ENCODE measurements at regions not wholly inside any gene's neighbourhood (a gene's known extent, or its start where the extent isn't known, plus 50 kb on each side); places are given as distances from the start of the nearest gene placed in this dataset.

- intact Hi-C loops (cut with DNase I), result no loop called here
- TF ChIP-seq POLR2A (IDR thresholded peaks at IDR 0.05), result no peak
- TF ChIP-seq CTCF (IDR thresholded peaks at IDR 0.05), result no peak
- WGBS, 2 donors, result 61 to 76% methylated on average over 1 of the region's 1 CpG
- H3K27me3 ChIP-seq, result no peaks in the 10 kb centered on the region
- no peaks in the 10 kb centered on the region for H3K36me3 ChIP-seq
- DNase-seq, result no peak
- no peaks in the 10 kb centered on the region for H3K4me1 ChIP-seq
- H3K4me3 ChIP-seq, result no peak overlapping the region
- H3K27ac ChIP-seq, result no peak overlapping the region
- H3K9me3 ChIP-seq, result no peaks in the 10 kb centered on the region
These were observed 104.6 kb upstream of the SPATA31C2 start for GRCh38 chr9:88242879-88243278.

GRCh38 chr9:88237991-88238571 is 99.8 kb upstream of the SPATA31C2 start:
- Histone ChIP-seq H3K4me1 (no peaks in the 10 kb centered on the region), H3K9me3 (no peaks in the 10 kb centered on the region), H3K27me3 (no peaks in the 10 kb centered on the region), H3K4me3 (no peak overlapping the region), H3K27ac (no peak overlapping the region), H3K36me3 (no peaks in the 10 kb centered on the region)
- TF ChIP-seq POLR2A (IDR thresholded peaks at IDR 0.05) (no peak), CTCF (IDR thresholded peaks at IDR 0.05) (no peak)
- WGBS, 2 donors, result 77 to 83% methylated on average over 8 to 11 of the region's 11 CpGs
- intact Hi-C loops (cut with DNase I), result no loop called here
- no peak for DNase-seq

GRCh38 chr9:88237479-88237961 is 99.2 kb upstream of the SPATA31C2 start:
- intact Hi-C loops (cut with DNase I), result no loop called here
- Histone ChIP-seq H3K27me3 (no peaks in the 10 kb centered on the region), H3K4me3 (no peak overlapping the region), H3K9me3 (no peaks in the 10 kb centered on the region), H3K27ac (no peak overlapping the region), H3K36me3 (no peaks in the 10 kb centered on the region), H3K4me1 (no peaks in the 10 kb centered on the region)
- no peak for TF ChIP-seq CTCF (IDR thresholded peaks at IDR 0.05)
- no peak for TF ChIP-seq POLR2A (IDR thresholded peaks at IDR 0.05)
- 58% methylated on average over 6 to 7 of the region's 7 CpGs for WGBS, 2 donors
- no peak for DNase-seq

- Histone ChIP-seq H3K9me3 (no peaks in the 10 kb centered on the region), H3K27me3 (no peaks in the 10 kb centered on the region), H3K36me3 (no peaks in the 10 kb centered on the region), H3K4me3 (no peak overlapping the region), H3K27ac (peak overlapping the region in 2 of 4 donors; percentile 13 to 16), H3K4me1 (no peaks in the 10 kb centered on the region)
- WGBS, 2 donors, result 44 to 57% methylated on average over 7 to 14 of the region's 18 CpGs
- TF ChIP-seq CTCF (IDR thresholded peaks at IDR 0.05) (no peak), POLR2A (IDR thresholded peaks at IDR 0.05) (no peak)
- intact Hi-C loops (cut with DNase I), result no loop called here
- DNase-seq, result no peak
These were observed 98.5 kb upstream of the SPATA31C2 start for GRCh38 chr9:88236511-88237478.

GRCh38 chr9:88235615-88236014 is 97.3 kb upstream of the SPATA31C2 start:
- Histone ChIP-seq H3K36me3 (no peaks in the 10 kb centered on the region), H3K4me1 (no peaks in the 10 kb centered on the region), H3K9me3 (no peaks in the 10 kb centered on the region), H3K27ac (no peak overlapping the region), H3K27me3 (no peaks in the 10 kb centered on the region), H3K4me3 (no peak overlapping the region)
- 67 to 68% methylated on average over 2 of the region's 2 CpGs for WGBS, 2 donors
- TF ChIP-seq POLR2A (IDR thresholded peaks at IDR 0.05) (no peak), CTCF (IDR thresholded peaks at IDR 0.05) (no peak)
- intact Hi-C loops (cut with DNase I), result no loop called here
- no peak for DNase-seq

All from esophagus squamous epithelium (tissue), 5 donors.